Endothelial cell of umbilical vein (primary cell): ENCODE measurements at regions not wholly inside any gene's neighbourhood (a gene's known extent, or its start where the extent isn't known, plus 50 kb on each side); places are given as distances from the start of the nearest gene placed in this dataset.
"Not testable (repeated sequence)": the region's sequence is repeated elsewhere in the genome, so short reads cannot be mapped to it uniquely, and the experiment has no call there.

Experiments used
- BruUV-seq: library from RNA; stranded (reverse); fragments of 400-500 nt; replicated peaks from 2 replicates; lab custom pipeline; 2021; lab: Mats Ljungman, UMichigan
- CTCF ChIA-PET: fragments of 300-600, 350-600 bp; sonication (Branson Sonifier 250); formaldehyde crosslinking; loops from one replicate; lab custom pipeline; 2021; ENCODE audit warnings: antibody characterized with exemption, inconsistent platforms; lab: Charles Lee
- POLR2A ChIA-PET: fragments of 300-600, 350-600 bp; sonication (Branson Sonifier 250); formaldehyde crosslinking; loops from one replicate; lab custom pipeline; 2021; ENCODE audit warnings: antibody characterized with exemption, inconsistent platforms; lab: Charles Lee
- DNase-seq: peaks from one replicate; pipeline ENCODE4 v3.0.0-alpha.2; 2011; ENCODE audit warnings: low read depth, low spot score
- FAIRE-seq: peaks from 2 replicates; lab custom pipeline; 2011; peaks lifted over from hg19 to GRCh38; lab: Jason Lieb, UNC
- H2AFZ ChIP-seq: 2 replicates; pipeline ENCODE4 v1.6.0; 2012; ENCODE audit warnings: low read depth, low read length, control low read depth, inconsistent platforms
- H3K27ac ChIP-seq: 2 replicates; pipeline ENCODE4 v1.5.1; 2011; ENCODE audit warnings: low read depth, mild to moderate bottlenecking, control low read depth, low read length, moderate library complexity; ENCODE audit not compliant: insufficient read depth
- H3K27me3 ChIP-seq, 2 experiments: 2 replicates each; pipeline versions ENCODE4 v1.6.0 to v1.6.1; 2011; ENCODE audit warnings: low read length in 2 of 2, mixed read lengths in 1 of 2; ENCODE audit not compliant: control insufficient read depth in 2 of 2, insufficient read depth in 2 of 2
- H3K36me3 ChIP-seq, 2 experiments: 2 replicates in 1 of 2; 3 replicates in 1 of 2; pipeline ENCODE4 v1.5.1; 2011; ENCODE audit warnings: low read length in 2 of 2, mild to moderate bottlenecking in 1 of 2, moderate library complexity in 1 of 2; ENCODE audit not compliant: control insufficient read depth in 2 of 2, insufficient read depth in 2 of 2; ENCODE audit errors: extremely low read depth in 1 of 2
- H3K4me1 ChIP-seq: 3 replicates; pipeline ENCODE4 v1.5.1; 2011; ENCODE audit warnings: mild to moderate bottlenecking, low read length; ENCODE audit not compliant: control insufficient read depth, insufficient read depth; ENCODE audit errors: extremely low read depth
- H3K4me2 ChIP-seq: 2 replicates; pipeline ENCODE4 v1.6.1; 2011; ENCODE audit warnings: low read length, control low read depth, mixed read lengths; ENCODE audit not compliant: insufficient read depth
- H3K4me3 ChIP-seq, 3 experiments: fragments of 200-600 bp in 1 of 3; sonication (generic), shearing (Covaris generic) in 1 of 3; replicated peaks in 1 of 3; 2 replicates each; pipeline ENCODE4 v1.5.1; 2011 to 2016; ENCODE audit warnings: control low read depth in 3 of 3, low read length in 3 of 3, mild to moderate bottlenecking in 2 of 3, inconsistent platforms in 1 of 3, low read depth in 1 of 3, moderate library complexity in 1 of 3; ENCODE audit not compliant: insufficient read depth in 1 of 3
- H3K79me2 ChIP-seq: 2 replicates; pipeline ENCODE4 v1.6.0; 2012; ENCODE audit warnings: low read length, inconsistent platforms; ENCODE audit not compliant: control insufficient read depth, insufficient read depth
- H3K9ac ChIP-seq: replicated peaks from 2 replicates; pipeline ENCODE3; 2011; ENCODE audit warnings: low read length, control low read depth; ENCODE audit not compliant: insufficient read depth; ENCODE audit errors: extremely low read depth
- H3K9me1 ChIP-seq: replicated peaks from 3 replicates; pipeline ENCODE4 v1.6.0; 2011; ENCODE audit warnings: mild to moderate bottlenecking, low read length; ENCODE audit not compliant: control insufficient read depth, insufficient read depth; ENCODE audit errors: extremely low read depth
- H3K9me3 ChIP-seq: replicated peaks from 2 replicates; pipeline ENCODE4 v1.5.1; 2012; ENCODE audit warnings: low read length, inconsistent platforms; ENCODE audit not compliant: control insufficient read depth, insufficient read depth
- H4K20me1 ChIP-seq: replicated peaks from 2 replicates; pipeline ENCODE3; 2011; ENCODE audit warnings: mild to moderate bottlenecking, low read length; ENCODE audit not compliant: control insufficient read depth, insufficient read depth; ENCODE audit errors: extremely low read depth
- GATA2 ChIP-seq: IDR thresholded peaks from 2 replicates; pipeline ENCODE4 v1.7.0; 2011; ENCODE audit warnings: low read depth, mild to moderate bottlenecking, moderate library complexity, mixed read lengths, low read length; ENCODE audit not compliant: insufficient read length, insufficient read depth
- POLR2A ChIP-seq: IDR thresholded peaks from 2 replicates; pipeline ENCODE4 v1.6.1; 2012; ENCODE audit warnings: low read depth, mild to moderate bottlenecking, control low read depth, low read length
- POLR2AphosphoS5 ChIP-seq: IDR thresholded peaks from 2 replicates; pipeline ENCODE4 v1.6.1; 2012; ENCODE audit warnings: low read depth, mild to moderate bottlenecking, control low read depth, low read length, moderate library complexity; ENCODE audit not compliant: insufficient read depth
- dilution Hi-C: fragments of 300-500 bp; cut with MboI; formaldehyde crosslinking; loops from one replicate; pipeline ENCODE4 v1.15.0; 2019; ENCODE audit warnings: low sequenced_read_pairs; ENCODE audit not compliant: extremely low pct_ligation_motif_present
- intact Hi-C: fragments of 100-400 bp; cut with micrococcal nuclease; formaldehyde crosslinking; loops from one replicate; pipeline ENCODE4 v1.10.0; 2022
- TF ChIP-seq, protein P1 (sequence below), 2 donors: IDR thresholded peaks; 1 replicate in 1 of 2; 2 replicates in 1 of 2; pipeline ENCODE4 v1.5.1; 2011; ENCODE audit warnings: low read length in 2 of 2, mild to moderate bottlenecking in 2 of 2, moderate library complexity in 2 of 2, control low read depth in 1 of 2, inconsistent platforms in 1 of 2, low read depth in 1 of 2; ENCODE audit not compliant: insufficient read depth in 1 of 2; ENCODE audit errors: extremely low read depth in 1 of 2
- TF ChIP-seq, protein P2 (sequence below): IDR thresholded peaks from 2 replicates; pipeline ENCODE4 v1.6.1; 2011; ENCODE audit not compliant: insufficient read depth, insufficient read length

DNA sequence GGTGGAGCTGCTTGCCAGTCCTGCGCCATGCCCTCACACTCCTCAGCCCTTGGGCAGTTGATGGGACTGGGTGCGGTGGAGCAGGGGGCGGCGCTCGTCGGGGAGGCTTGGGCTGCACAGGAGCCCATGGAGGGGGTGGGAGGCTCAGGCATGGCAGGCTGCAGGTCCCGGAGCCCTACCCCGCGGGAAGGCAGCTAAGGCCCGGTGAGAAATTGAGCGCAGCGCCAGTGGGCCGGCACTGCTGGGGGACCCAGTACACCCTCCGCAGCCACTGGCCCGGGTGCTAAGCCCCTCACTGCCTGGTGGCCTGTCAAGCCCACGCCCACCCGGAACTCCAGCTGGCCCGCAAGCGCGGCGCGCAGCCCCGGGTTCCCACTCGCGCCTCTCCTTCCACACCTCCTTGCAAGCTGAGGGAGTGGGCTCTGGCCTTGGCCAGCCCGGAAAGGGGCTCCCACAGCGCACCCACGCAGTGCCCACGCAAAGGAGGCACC lies 87.1 kb upstream of the BCHE start:
- BruUV-seq, H3K27me3 ChIP-seq, H3K36me3 ChIP-seq, H3K9me3 ChIP-seq, H4K20me1 ChIP-seq, dilution Hi-C loops, FAIRE-seq, H3K79me2 ChIP-seq, H3K27ac ChIP-seq, intact Hi-C loops, H3K4me2 ChIP-seq, H2AFZ ChIP-seq, DNase-seq, H3K4me3 ChIP-seq, POLR2A ChIA-PET, H3K9ac ChIP-seq, H3K9me1 ChIP-seq, H3K4me1 ChIP-seq, CTCF ChIA-PET: not testable (repeated sequence)

DNA sequence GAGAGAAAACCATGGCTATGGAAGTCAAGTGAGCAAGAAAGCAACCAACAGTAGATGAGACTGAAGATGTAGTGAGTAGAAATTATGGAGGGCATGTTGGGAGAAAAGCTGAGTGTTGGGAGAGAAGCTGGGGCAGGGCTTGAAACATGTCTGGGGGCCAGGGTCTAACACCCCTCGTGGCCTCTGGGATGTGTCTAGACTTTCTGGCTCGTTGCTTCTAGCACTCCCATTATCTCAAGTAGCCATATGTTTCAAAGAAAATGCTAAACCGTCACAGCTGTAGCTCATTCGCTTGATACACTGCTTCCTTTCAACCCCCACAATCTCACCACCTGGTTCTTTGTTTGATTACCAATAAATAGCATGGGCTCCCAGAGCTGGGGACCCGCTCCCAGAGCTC lies 83.8 kb upstream of the BCHE start:
- H3K9me3 ChIP-seq: no peaks in the 10 kb centered on the region
- no peak overlapping the region for H2AFZ ChIP-seq
- H3K79me2 ChIP-seq: no peaks in the 10 kb centered on the region
- ChIA-PET CTCF (no interaction called here), POLR2A (no interaction called here)
- dilution Hi-C loops: no loop called here
- no peak overlapping the region for H3K4me3 ChIP-seq
- no peak overlapping the region for H3K9ac ChIP-seq
- intact Hi-C loops: no loop called here
- no peaks in the 10 kb centered on the region for H3K4me1 ChIP-seq
- H3K27me3 ChIP-seq: no peaks in the 10 kb centered on the region
- BruUV-seq: no TSS peak
- FAIRE-seq: no peak
- no peak for DNase-seq
- H3K4me2 ChIP-seq: no peak overlapping the region
- H3K9me1 ChIP-seq: no peaks in the 10 kb centered on the region
- no peak overlapping the region for H3K27ac ChIP-seq
- no peaks in the 10 kb centered on the region for H4K20me1 ChIP-seq
- no peaks in the 10 kb centered on the region for H3K36me3 ChIP-seq
- TF ChIP-seq POLR2AphosphoS5 (no peak), GATA2 (no peak), POLR2A (no peak)
- TF ChIP-seq, protein P1, sequence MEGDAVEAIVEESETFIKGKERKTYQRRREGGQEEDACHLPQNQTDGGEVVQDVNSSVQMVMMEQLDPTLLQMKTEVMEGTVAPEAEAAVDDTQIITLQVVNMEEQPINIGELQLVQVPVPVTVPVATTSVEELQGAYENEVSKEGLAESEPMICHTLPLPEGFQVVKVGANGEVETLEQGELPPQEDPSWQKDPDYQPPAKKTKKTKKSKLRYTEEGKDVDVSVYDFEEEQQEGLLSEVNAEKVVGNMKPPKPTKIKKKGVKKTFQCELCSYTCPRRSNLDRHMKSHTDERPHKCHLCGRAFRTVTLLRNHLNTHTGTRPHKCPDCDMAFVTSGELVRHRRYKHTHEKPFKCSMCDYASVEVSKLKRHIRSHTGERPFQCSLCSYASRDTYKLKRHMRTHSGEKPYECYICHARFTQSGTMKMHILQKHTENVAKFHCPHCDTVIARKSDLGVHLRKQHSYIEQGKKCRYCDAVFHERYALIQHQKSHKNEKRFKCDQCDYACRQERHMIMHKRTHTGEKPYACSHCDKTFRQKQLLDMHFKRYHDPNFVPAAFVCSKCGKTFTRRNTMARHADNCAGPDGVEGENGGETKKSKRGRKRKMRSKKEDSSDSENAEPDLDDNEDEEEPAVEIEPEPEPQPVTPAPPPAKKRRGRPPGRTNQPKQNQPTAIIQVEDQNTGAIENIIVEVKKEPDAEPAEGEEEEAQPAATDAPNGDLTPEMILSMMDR (IDR thresholded peaks at IDR 0.05; ENCODE audit: extremely low read depth in 1 of 2, insufficient read depth in 1 of 2, low read depth in 1 of 2, low read length in 2 of 2): no peak
- TF ChIP-seq, protein P2, sequence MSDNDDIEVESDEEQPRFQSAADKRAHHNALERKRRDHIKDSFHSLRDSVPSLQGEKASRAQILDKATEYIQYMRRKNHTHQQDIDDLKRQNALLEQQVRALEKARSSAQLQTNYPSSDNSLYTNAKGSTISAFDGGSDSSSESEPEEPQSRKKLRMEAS: no peak
